ENCODE measurements at regions not wholly inside any gene's neighbourhood (a gene's known extent, or its start where the extent isn't known, plus 50 kb on each side); places are given as distances from the start of the nearest gene placed in this dataset.

- TF ChIP-seq POLR2AphosphoS5 (IDR thresholded peaks at IDR 0.05) (no peak), POLR2A (IDR thresholded peaks at IDR 0.05) (no peak)
- TF ChIP-seq, protein P1, sequence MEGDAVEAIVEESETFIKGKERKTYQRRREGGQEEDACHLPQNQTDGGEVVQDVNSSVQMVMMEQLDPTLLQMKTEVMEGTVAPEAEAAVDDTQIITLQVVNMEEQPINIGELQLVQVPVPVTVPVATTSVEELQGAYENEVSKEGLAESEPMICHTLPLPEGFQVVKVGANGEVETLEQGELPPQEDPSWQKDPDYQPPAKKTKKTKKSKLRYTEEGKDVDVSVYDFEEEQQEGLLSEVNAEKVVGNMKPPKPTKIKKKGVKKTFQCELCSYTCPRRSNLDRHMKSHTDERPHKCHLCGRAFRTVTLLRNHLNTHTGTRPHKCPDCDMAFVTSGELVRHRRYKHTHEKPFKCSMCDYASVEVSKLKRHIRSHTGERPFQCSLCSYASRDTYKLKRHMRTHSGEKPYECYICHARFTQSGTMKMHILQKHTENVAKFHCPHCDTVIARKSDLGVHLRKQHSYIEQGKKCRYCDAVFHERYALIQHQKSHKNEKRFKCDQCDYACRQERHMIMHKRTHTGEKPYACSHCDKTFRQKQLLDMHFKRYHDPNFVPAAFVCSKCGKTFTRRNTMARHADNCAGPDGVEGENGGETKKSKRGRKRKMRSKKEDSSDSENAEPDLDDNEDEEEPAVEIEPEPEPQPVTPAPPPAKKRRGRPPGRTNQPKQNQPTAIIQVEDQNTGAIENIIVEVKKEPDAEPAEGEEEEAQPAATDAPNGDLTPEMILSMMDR (IDR thresholded peaks at IDR 0.05), result no peak
Measured at GRCh38 chr5:3194271-3194670, 401.4 kb upstream of the IRX1 start.

All from breast epithelium (tissue), 3 donors.